ENCODE measurements at regions not wholly inside any gene's neighbourhood (a gene's known extent, or its start where the extent isn't known, plus 50 kb on each side); places are given as distances from the start of the nearest gene placed in this dataset.

GRCh38 chr9:119443179-119443578 lies 73.9 kb upstream of the BRINP1 start:
- DNase-seq: no peak

DNA sequence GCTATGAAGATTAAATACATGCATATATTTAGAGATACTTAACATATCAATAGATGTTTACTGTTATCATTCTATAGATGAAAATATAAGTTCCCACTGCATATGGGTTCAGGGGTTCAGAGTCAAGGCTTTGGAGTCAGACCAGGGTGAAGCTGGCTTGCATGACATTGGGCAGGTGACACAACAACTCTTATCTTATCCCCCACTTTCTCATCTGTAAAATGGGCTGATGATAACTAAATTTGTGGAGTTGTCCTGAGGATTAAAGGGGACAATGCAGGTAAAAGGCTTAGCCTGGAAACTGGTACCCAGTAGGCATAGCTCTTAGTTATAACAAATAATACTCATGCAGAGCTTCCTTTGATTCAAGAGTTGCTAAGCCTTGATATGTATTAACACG lies 72.6 kb upstream of the BRINP1 start:
- no peak for DNase-seq

- no peak for DNase-seq
These were observed 72.1 kb upstream of the BRINP1 start for GRCh38 chr9:119441338-119441737.

GRCh38 chr9:119436261-119436660 lies 67.0 kb upstream of the BRINP1 start:
- no peak for DNase-seq

DNA sequence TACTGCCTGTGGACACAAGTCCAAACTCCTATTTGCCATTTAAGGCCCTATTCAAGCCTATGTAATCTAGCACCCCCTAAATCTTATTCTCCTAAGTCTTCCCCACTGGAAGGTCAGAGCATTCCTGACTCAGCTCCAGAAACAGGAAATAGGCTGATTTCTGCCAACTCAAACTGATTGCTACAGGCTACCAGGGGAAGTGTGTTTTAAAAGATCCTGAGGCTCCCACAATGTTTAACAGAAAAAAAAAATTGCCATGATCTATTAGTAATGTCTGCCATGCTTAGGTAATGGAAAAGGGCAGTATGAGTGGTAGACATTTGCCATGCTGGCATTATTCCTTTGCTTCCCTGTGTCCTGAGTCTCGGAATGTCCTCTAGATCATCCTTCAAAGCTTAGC lies 65.8 kb upstream of the BRINP1 start:
- no peak for DNase-seq

- DNase-seq: no peak
These were observed 63.2 kb upstream of the BRINP1 start for GRCh38 chr9:119432428-119432827.

GRCh38 chr9:119429302-119429701 lies 60.1 kb upstream of the BRINP1 start:
- no peak for DNase-seq

DNA sequence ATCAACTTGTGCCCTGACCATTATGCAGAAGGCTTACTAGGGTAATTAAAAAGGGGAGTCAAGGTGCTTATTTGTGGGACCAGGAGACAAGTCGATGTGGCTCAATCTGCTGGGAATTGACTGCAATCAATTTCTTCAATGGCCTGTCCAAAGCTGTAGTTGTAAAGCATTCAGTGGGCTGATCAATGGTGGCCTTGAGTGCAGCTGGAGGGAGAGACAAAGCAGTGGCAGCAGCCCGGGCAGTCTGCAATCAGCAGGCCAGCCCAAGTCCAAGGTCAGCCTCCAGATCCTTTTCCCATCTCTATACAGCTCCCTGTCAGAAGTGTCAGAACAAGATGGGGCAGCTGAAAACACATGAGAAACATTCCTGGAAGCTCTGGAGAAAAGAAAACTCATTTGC lies 51.0 kb upstream of the BRINP1 start:
- DNase-seq: no peak
